ENCODE measurements at regions not wholly inside any gene's neighbourhood (a gene's known extent, or its start where the extent isn't known, plus 50 kb on each side); places are given as distances from the start of the nearest gene placed in this dataset.
"Not testable (repeated sequence)": the region's sequence is repeated elsewhere in the genome, so short reads cannot be mapped to it uniquely, and the experiment has no call there.

DNA sequence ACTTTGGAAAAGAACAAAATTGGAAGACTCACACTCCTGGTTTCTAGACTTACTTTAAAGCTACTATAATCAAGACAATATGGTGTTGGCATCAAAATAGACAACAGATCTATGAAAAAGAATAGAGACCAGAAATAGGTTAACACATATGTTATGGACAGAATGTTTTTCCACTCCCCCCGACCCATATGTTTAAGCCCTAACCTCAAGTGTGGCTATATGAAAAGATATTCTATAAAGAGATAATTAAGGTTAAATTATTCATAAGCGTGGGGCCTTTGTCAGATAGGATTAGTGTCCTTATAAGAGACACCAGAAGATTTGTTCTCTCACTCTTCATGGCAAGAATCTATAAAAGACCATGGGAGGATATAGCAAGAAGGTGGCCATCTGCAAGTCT is 440.0 kb downstream of the AASDHPPT start:
- DNase-seq: no peak

- no peak for DNase-seq
Measured at GRCh38 chr11:106520146-106520912, 442.9 kb downstream of the AASDHPPT start.

GRCh38 chr11:106520920-106521319 is 443.5 kb downstream of the AASDHPPT start:
- no peak for DNase-seq

GRCh38 chr11:106523171-106523570 is 445.7 kb downstream of the AASDHPPT start:
- DNase-seq: no peak

- DNase-seq: no peak
Measured at GRCh38 chr11:106523921-106524320, 446.5 kb downstream of the AASDHPPT start.

- no peak for DNase-seq
Measured at GRCh38 chr11:106524436-106524835, 447.0 kb downstream of the AASDHPPT start.

- not testable (repeated sequence) for DNase-seq
Measured at GRCh38 chr11:106531648-106532047, 454.2 kb downstream of the AASDHPPT start.

GRCh38 chr11:106533046-106533445 is 455.6 kb downstream of the AASDHPPT start:
- DNase-seq: no peak

- DNase-seq: no peak
Measured at GRCh38 chr11:106540001-106540400, 462.5 kb downstream of the AASDHPPT start.

GRCh38 chr11:106548406-106548805 is 469.9 kb downstream of the GUCY1A2 start:
- no peak for DNase-seq

GRCh38 chr11:106551744-106552673 is 466.3 kb downstream of the GUCY1A2 start:
- DNase-seq: no peak

DNA sequence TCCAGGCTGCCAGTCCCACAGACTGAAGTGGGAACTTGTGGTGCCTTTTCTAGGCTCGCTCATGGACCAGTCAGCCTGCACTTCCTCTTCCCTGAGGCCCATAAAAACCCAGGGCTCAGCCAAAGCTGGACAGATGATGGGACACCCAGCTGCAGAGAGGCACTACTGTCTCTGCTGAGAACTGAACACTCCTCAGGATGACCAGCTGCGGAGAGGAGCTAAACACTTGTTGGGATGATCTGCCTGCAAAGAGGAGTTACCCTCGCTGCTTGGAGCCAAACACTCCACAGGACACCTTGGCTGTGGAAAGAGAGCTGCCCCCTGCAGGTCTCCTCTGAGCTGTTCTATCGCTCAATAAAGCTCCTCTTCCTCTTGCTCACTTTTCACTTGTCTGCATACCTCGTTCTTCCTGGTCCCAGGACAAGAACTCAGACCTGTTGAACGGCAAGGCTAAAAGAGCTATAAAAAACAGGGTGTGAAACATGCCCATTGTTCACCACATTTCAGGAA is 465.5 kb downstream of the GUCY1A2 start:
- no peak for DNase-seq

DNA sequence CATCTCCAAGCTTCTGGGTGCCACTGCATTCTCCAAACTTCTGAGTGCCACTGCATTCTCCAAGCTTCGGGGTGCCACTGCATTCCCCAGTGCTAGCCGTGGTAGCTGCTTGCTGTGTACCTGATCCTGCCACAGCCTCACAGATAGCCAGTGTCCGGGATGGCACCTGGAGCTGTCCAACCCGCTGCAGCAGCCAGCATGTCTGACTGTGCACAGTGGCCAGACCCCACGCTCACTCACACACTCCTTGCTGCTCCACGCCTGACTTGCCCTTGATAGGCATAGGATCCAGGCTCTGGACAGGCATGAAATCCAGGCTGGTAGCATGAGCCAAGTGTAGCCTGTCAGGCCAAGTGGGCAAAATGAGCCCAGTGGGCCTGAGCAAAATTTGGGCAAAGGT is 465.0 kb downstream of the GUCY1A2 start:
- DNase-seq: no peak

- not testable (repeated sequence) for DNase-seq
Measured at GRCh38 chr11:106555566-106556250, 462.6 kb downstream of the GUCY1A2 start.

- DNase-seq: no peak
Measured at GRCh38 chr11:106565326-106565725, 452.9 kb downstream of the GUCY1A2 start.

DNA sequence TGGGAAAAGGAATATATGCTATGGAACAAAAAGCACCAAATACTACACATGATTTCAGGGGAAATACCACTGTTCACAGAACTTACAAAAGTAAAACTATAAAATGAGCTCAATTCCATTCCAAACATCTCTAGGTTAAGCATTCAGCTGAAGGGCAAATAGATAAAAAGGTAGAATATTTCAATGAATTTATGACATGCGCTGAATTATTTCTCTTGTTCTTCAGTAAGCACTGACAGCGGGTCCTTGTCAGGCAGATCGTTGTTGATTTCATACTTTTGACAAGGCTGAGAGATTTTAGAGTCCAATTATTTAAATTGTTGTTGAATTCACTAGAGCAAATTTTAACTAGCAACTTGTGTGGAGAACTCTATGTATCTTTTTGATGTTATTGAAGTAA is 449.6 kb downstream of the GUCY1A2 start:
- no peak for DNase-seq

DNA sequence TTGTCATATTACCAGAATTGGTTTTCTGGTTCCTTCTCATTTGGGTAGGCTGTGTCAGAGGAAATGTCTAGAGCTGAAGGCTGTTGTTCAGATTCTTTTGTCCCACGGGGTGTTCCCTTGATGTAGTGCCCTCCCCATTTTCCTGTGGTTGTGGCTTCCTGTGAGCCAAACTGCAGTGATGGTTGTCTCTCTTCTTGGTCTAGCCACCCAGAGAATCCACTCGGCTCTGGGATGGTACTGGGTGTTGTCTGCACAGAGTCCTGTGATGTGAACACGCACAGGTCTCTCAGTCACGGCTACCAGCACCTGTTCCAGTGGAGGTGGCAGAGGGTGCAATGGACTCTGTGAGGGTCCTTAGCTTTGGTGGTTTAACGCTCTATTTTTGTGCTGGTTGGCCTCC is 440.9 kb downstream of the GUCY1A2 start:
- not testable (repeated sequence) for DNase-seq

GRCh38 chr11:106581399-106581798 is 436.9 kb downstream of the GUCY1A2 start:
- DNase-seq: no peak

DNA sequence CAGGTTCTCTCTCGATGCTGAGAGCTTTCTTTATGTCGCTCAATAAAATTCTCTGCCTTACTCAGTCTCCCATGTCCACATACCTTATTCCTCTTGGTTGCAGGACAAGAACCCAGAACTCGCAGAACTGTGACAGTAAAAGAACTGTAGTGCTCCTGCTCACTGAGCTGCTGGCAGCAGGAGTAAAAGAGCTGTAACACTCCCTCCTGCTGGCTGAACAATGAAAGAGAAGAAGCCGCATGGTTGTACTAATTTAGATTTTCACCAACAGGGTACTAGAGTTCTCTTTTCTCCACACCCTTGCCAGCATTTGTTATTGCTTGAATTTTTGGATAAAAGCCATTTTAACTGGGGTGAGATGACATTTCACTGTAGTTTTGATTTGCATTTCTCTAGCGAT is 433.2 kb downstream of the GUCY1A2 start:
- no peak for DNase-seq

DNA sequence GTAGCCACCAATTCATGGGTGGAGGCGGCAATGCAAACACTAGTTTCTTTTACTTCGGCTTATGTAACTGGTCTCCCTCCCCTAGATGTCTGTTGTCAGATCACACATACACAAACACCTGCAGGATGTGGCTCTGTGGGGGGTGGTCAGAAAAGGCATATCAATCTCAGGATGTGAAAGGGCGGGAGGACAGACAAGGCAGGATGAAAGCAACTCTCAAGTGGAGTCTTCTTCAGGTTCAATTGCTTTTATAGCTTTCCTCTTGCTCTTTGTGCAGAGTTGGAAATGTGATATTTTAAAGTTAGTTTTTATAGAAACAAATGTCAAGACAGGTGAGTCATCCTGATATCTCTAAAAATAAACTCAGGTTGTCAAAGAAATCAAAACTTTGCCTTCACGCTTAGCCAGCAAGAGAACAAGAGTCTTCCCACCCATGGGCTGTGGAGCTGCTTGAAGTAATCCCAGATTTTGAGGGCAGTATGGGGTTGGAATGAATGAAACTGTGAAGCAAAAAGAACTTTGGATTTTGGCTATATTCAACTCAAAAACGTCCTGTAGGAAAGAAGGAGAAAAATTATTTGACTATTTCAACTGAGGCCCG is 423.4 kb downstream of the GUCY1A2 start:
- DNase-seq: peak; percentile 46

DNA sequence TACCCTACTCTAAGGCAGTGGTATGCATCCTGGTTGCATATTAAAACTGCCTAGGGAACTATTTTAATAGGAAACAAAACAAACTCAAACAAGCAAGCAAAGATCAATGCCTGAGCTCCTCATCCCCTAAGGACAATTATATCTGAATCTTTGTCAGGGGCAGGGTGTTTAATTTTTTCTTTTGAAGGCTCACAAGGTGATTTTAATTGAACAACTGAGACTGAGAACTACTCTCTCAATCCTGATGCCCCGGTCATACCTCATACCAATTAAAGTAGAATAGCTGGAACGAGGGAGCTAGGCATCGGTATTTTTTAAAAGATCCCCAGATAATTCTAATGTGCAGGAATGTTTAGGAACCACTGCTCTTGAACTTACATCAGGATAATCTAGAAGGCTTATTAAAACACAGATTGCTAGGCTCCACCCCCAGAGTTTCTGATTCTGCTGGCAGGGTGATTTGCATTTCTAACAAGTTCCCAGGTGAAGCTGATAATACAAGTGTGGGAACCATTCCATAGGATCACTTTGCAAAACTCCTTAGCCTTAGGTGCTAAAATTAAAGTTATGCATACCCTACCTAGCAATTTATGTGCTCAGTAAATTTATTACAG is 416.5 kb downstream of the GUCY1A2 start:
- DNase-seq: no peak

- DNase-seq: no peak
Measured at GRCh38 chr11:106608677-106609076, 409.6 kb downstream of the GUCY1A2 start.

Measured in NCI-H187 treated with DMSO at 0.1 percent for 48 hours (cell line).